ENCODE measurements at regions not wholly inside any gene's neighbourhood (a gene's known extent, or its start where the extent isn't known, plus 50 kb on each side); places are given as distances from the start of the nearest gene placed in this dataset.

DNA sequence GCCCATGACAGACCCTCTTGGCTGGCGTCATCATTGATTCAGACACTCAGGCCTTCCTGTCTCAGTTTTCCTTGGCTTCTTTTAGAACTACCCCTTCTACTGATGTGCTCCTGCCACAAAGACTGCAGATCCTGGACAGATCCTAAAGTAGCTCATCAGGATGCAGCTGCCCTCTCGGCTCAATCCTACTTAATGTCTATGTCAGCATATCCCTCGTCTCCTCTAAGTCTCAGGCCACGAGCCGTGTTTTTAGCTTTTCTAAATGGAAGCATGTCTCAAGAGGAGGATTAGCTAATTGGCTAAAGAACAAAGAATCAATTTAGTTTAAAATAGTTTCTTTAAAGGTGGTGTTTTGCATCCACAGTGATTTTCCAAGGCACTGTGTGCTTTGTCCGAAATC is 447.7 kb downstream of the STIM2 start:
- TF ChIP-seq, protein P1, sequence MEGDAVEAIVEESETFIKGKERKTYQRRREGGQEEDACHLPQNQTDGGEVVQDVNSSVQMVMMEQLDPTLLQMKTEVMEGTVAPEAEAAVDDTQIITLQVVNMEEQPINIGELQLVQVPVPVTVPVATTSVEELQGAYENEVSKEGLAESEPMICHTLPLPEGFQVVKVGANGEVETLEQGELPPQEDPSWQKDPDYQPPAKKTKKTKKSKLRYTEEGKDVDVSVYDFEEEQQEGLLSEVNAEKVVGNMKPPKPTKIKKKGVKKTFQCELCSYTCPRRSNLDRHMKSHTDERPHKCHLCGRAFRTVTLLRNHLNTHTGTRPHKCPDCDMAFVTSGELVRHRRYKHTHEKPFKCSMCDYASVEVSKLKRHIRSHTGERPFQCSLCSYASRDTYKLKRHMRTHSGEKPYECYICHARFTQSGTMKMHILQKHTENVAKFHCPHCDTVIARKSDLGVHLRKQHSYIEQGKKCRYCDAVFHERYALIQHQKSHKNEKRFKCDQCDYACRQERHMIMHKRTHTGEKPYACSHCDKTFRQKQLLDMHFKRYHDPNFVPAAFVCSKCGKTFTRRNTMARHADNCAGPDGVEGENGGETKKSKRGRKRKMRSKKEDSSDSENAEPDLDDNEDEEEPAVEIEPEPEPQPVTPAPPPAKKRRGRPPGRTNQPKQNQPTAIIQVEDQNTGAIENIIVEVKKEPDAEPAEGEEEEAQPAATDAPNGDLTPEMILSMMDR (IDR thresholded peaks at IDR 0.05) = no peak
- TF ChIP-seq ZFX (IDR thresholded peaks at IDR 0.05; ENCODE audit: borderline replicate concordance) = no peak
